Fibroblast of skin of scalp (primary cell): ENCODE measurements at regions not wholly inside any gene's neighbourhood (a gene's known extent, or its start where the extent isn't known, plus 50 kb on each side); places are given as distances from the start of the nearest gene placed in this dataset.
A peak's percentile ranks its signal among the peaks of the same experiment; 100 is the strongest.
"Not testable (repeated sequence)": the region's sequence is repeated elsewhere in the genome, so short reads cannot be mapped to it uniquely, and the experiment has no call there.

Source experiments
- DNase-seq: peaks from one replicate; pipeline ENCODE4 v3.0.0-alpha.2; 2013

DNA sequence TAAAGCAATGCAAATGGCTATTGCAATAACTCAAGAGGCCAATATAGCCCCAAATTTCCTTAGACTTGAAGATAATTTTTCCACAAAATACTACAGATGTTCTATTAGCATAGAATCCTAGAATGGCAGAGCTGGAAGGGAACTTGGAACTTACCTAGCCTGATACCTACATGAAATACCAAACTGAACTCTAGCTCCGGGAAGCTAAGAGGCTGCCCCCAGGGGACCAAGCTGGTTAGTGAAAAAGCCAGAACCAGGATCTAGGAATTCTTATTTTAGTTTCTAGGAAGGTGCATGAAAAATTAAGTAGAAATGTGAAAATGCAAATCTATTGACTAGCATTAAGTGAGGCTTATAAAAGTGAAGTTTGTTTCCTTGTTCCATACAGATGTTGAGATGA lies 256.0 kb upstream of the CBLB start:
- no peak for DNase-seq

GRCh38 chr3:106125321-106125720 lies 256.5 kb upstream of the CBLB start:
- no peak for DNase-seq

DNA sequence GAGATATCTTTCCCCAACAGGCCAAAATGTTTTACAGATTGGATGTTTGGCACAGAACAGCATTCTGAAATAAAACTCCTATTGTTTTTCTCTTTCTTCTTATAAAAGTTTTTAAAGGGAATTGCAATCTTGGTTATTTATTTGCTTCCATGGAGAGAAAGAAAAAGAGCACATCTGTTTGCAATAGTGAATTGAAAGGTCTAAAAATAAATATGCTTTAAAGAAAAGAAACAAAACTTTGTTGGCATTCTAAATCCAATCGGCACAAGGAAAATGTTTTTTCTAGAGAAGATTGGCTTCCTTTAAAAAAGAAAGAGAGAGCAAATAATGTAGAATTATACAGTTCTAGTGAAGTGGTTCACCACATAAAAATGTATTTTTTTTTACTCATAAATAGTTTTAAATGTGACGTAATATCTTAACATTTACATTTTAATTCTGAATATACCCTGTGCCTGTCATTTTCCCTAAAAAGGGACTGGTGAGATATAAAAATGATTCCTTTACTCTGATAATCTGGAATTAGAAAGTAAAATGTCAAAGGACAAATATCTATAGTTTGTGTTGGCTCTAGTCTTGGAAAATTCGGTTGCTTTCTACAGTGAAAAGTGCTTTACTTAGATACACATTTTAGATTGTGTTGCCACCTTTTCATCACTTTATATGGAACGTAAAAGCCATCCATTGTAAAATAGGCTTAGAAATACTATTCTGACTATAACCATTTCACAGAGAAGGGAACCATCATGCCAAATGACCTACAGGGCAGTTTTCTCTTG lies 257.4 kb upstream of the CBLB start:
- peak; percentile 61 for DNase-seq

DNA sequence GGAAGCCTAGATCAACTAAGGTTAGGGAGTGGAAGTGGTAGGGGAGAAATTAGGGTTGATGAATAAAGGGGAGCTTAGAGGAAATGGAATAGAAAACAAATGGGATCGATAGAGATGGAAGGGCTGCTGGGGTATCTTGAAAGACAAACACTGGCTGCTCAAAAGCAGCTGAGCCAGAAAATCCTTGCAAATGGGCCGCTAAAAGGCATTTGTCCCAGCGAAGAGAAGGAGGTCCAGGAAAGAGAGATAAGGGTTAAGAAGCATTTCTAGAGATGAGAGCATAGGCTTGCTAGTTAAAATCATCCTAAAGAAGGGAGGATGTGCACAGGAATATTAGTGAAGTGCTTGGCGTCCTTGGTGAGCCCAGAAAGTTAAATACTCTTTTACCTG lies 258.0 kb upstream of the CBLB start:
- no peak for DNase-seq

DNA sequence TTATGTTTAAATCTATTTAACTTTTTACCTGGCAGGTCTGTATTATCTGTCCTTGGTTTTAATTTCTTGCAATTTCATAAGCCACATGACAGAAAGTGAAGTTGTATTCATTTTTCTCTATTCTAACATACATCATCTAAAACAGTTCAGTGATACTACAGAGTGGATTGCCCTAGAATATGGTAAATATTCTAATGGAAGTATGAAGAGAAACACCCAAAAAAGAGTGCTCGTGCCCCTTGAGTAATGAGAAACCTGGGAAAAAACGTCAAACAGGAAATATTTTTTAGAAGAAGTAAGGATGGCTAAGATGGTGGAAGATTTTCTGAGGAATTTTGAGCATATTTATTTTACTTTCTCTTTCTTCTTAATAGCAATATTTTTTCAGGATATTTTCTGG lies 261.1 kb upstream of the CBLB start:
- no peak for DNase-seq

DNA sequence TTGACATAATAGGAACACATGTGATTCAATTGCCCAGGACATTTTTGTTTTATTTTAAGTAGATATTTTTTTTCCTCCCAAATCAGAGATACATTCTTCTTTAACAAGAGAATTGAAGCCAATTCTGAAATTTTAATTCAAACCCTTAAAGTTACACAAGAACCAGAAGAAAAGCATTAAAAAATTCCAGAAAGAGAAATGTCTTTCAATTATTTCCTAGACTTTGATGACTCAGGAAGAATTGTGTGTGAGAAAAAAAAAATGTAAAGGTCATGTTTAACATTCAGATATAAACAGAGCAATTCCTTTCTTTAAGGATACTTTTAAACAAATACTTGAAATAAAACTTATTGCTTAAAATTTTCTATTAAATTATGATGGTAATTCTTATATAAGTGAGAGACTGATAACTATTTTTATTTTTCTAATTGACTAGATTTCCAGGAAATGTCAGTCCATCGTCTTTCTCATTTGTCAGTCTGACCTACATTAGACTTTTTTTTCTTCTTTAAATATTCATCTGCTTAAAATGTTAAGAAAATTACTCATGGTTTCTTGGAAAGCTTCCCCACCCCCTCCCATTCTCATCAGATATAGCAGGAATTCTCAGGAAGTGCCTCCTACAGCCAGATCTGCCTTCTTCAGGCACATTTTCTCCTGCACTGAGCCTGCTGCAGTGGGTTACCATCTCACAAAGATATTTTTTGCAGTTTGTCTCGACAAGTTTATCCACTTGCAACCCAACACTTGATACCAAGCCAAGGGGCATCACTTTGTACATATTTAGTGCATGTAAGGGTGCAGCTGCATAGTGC lies 261.8 kb upstream of the CBLB start:
- peak; percentile 92 for DNase-seq

DNA sequence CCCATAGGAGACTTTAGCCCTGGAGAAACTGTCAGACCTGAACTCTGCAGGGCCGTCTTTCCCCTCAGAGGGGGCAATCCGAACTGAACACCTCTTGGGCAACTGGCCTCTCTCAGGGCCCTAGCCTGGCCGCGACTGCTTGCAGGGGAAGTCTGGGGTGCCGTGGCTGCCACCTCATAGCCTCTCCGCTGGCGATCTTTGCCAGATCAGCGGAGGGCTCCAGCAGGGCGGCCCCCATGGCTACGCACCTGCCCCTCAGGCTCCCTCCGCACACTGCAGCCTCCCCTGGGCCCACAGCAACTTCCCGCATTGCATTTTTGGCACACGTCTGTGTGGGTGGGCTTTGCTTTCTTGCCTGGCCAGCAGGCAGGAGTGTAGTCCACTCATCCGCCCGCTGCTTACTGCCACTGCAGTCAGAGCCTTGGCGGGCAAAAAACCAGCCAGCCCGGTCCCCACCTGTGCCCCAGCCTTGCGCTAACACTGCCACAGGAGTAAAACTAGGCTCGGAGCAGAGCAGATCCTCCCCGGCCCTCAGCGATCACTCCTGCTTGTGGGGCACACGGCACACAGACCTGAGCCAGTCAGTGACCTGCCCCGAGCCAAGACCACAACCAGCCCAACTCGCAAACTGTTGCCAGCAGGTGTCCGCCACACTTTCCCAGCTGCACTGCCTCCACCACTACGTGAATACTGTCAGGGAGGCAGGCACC lies 266.8 kb upstream of the CBLB start:
- no peak for DNase-seq

- DNase-seq, result no peak
These were observed 271.0 kb upstream of the CBLB start for GRCh38 chr3:106139826-106140225.

- no peak for DNase-seq
These were observed 271.6 kb upstream of the CBLB start for GRCh38 chr3:106140431-106140830.

DNA sequence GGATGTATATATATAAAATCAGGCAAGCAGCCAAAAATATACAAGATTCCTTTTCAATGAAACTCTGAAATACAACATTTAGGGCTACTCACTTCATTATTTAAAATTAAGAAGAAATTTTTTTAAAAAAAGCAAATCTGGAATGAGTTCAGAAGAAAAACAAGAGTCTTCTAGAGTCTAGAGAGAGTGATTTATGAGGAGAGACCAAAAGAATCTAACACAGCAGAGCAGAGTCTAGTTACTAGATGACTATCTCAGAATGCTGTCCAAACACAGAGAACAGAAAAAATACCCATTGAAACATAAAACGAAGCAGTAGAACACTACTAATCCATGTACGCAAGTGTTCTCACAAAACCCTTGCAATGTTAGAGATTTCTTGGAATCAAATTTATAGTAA lies 275.2 kb upstream of the CBLB start:
- DNase-seq, result peak; percentile 58

DNA sequence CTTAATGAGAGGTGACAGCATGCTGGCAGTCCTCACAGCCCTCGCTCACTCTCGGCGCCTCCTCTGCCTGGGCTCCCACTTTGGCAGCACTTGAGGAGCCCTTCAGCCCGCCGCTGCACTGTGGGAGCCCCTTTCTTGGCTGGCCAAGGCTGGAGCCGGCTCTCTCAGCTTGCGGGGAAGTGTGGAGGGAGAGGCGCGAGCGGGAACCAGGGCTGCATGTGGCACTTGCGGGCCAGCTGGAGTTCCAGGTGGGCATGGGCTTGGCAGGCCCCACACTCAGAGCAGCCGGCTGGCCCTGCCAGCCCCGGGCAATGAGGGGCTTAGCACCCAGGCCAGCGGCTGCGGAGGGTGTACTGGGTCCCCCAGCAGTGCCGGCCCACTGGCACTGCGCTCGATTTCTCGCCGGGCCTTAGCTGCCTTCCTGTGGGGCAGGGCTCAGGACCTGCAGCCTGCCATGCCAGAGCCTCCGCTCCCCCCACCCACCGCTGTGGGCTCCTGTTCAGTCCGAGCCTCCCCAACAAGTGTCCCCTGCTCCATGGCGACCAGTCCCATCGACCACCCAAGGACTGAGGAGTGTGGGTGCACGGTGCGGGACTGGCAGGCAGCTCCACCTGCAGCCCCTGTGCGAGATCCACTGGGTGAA lies 279.7 kb upstream of the CBLB start:
- not testable (repeated sequence) for DNase-seq

DNA sequence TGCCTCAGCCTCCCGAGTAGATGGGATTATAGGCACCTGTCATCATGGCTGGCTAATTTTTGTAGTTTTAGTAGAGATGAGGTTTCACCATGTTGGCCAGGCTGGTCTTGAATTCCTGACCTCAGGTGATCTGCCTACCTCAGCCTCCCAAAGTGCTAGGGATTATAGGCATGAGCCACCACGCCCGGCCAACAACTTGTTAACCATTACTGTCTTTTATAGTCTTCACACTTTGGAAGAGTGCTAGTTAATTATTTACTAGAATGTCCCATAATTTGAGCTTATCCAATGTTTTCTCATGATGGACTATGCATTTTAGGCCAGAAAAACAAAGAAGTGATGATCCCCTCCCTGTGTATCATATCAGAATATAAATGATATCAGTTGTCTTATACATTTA lies 288.6 kb upstream of the CBLB start:
- DNase-seq, result no peak

- DNase-seq, result no peak
These were observed 291.6 kb upstream of the CBLB start for GRCh38 chr3:106160396-106160795.

- no peak for DNase-seq
These were observed 292.4 kb upstream of the CBLB start for GRCh38 chr3:106161246-106161645.

- no peak for DNase-seq
These were observed 298.9 kb upstream of the CBLB start for GRCh38 chr3:106167728-106168127.

GRCh38 chr3:106168962-106169750 lies 300.3 kb upstream of the CBLB start:
- no peak for DNase-seq

DNA sequence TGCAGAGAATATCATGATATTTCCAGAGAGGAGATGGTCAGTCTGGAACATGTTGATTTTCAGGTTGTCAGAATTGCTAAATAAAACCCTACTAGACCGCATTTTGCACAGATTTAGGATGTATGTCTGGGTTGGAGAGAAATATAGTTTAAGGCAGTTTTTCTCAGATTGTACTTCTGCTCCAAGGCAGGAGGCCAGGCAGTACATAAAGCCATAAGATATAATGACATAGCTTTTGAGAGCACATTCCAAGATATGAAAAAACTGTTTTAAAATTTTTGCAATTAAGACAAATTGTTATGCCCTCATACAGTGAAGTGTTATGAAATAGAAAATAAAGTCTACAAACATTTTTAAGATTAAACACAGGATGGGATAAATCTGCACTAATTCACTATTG lies 301.8 kb upstream of the CBLB start:
- no peak for DNase-seq

DNA sequence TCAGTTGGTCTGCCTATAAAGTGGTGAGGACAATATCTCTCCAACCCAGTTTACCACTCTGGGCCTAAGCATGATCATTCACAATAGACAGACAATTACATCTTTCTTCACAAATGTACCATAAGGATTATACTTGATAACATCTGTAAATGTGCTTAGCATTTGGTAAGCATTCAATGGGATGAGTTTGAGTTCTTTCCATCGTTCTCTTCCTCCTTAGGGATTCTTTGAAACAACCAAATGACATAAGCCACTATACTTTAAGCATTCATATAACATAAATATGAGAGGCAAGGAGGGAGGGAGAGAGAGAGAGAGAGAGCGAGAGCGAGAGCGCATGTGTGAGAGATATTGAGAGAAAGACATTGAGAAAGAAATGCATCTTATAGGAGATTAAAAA lies 303.3 kb upstream of the CBLB start:
- no peak for DNase-seq

- no peak for DNase-seq
These were observed 304.0 kb upstream of the CBLB start for GRCh38 chr3:106172780-106173179.

DNA sequence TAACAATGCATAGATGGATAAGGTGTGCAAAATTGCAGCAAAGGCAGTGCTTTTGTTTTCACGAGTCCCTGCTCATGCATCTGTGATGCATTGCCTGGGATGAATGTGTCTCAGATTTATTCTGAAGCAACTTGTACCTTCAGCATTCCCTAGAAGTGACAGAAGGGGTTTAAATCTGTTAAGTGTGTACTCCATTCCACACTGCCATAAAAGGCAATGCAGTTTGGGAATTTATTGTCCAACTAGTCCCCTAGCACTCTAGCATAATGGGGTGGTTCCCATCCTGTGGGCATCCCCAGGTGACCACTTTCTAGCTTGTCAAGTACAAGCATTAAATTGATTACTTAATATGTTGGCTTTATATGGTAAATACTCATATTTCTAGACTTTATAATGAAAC lies 306.5 kb upstream of the CBLB start:
- DNase-seq, result no peak

DNA sequence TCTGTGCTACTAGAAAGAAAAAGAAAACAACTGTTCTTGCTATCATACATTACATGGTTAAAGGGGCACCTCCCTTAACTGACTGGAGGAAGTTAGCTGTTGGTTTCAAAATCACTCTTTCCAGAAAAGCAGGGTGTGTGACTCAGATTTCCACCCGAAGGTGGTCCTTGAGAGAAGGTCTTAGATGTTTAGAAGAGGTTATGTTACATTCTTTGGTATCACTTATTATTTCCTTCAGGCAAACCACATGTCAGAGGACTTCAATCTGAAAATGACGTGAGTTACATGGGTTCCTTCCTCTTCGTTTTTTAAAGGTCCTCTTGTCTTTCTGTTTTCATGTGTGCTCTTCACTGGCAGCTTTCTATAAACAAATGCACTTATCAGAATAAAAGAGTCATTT lies 307.9 kb upstream of the CBLB start:
- no peak for DNase-seq

DNA sequence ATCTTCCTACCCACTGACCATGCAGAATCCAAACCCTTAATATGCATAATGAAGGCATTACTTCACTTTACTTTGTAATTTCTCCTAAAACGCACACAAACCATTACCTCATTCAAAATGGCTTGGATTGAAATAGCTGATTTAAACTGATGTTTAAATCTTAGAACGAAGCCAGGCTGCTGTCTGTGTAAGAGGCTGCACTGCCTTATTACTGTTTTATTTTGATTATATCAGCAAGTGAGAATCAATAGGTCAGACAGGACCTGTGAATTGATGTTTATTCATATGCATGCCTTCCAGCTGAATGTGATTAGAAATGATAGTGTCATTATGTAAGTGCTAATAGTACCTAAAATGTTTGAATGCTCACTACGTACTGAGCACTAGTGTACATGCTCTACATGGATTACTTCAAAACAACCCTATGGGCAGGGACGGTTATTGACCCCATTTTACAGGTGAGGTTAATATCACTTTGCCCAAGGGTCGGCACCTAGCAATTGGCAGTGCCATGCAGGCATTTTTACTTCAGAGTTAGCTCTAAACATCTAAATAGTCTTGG lies 314.2 kb upstream of the CBLB start:
- no peak for DNase-seq
